ENCODE measurements at regions not wholly inside any gene's neighbourhood (a gene's known extent, or its start where the extent isn't known, plus 50 kb on each side); places are given as distances from the start of the nearest gene placed in this dataset.

- no peak overlapping the region for H3K9ac ChIP-seq (ENCODE audit: insufficient read depth in 1 of 2, low read depth in 2 of 2, low read length in 2 of 2)
- BruUV-seq (replicated peaks) = no TSS peak
- CTCF ChIA-PET (ENCODE audit: low intra/inter-chr PET ratio) = no interaction called here
- in situ Hi-C loops (cut with MboI) (loop anchor here (10.0 kb wide), 1 partner anchor 531 kb away; no protein-coding TSS in a partner anchor), intact Hi-C loops (cut with micrococcal nuclease) (loop anchor here (5.0 to 10.0 kb wide), 5 partner anchors 124 to 539 kb away; partner anchors contain the start of gene TMEM161B)
- no peak overlapping the region for H3K4me2 ChIP-seq (ENCODE audit: insufficient read depth, low read length)
- no peak overlapping the region for H2AFZ ChIP-seq (ENCODE audit: low read depth, low read length)
- DNase-seq (ENCODE audit: extremely low read depth in 1 of 4, low spot score in 3 of 4) (no peak), FAIRE-seq (no peak), ATAC-seq (no peak)
- no peaks in the 10 kb centered on the region for H3K9me1 ChIP-seq (ENCODE audit: control insufficient read depth, insufficient read depth, low read length)
- H3K4me1 ChIP-seq (replicated peaks in 1 of 2; ENCODE audit: control insufficient read depth in 2 of 2, insufficient read depth in 2 of 2, low read length in 2 of 2) = peaks cover 3 to 7% of the 10 kb centered on the region in 2 experiments; a peak in 4 of 5 replicates
- no peaks in the 10 kb centered on the region for H3K79me2 ChIP-seq (ENCODE audit: control insufficient read depth, insufficient read depth, low read length)
- TF ChIP-seq XRCC5 (IDR thresholded peaks at IDR 0.05; ENCODE audit: low read depth, low read length) = no peak
- TF ChIP-seq KLF1 (tag; IDR thresholded peaks at IDR 0.05) = no peak
- no peak for TF ChIP-seq ILK (tag; IDR thresholded peaks at IDR 0.05; ENCODE audit: borderline replicate concordance, low read depth)
- TF ChIP-seq NCOR1 (IDR thresholded peaks at IDR 0.05) = no peak
- TF ChIP-seq DEAF1 (CRISPR knock-in tag; IDR thresholded peaks at IDR 0.05) = no peak
- TF ChIP-seq NR2C2 (CRISPR knock-in tag; IDR thresholded peaks at IDR 0.05) = no peak
- TF ChIP-seq NR2C2 (tag; IDR thresholded peaks at IDR 0.05) = no peak
- no peak for TF ChIP-seq CEBPG (CRISPR knock-in tag; IDR thresholded peaks at IDR 0.05)
- TF ChIP-seq CEBPG (tag; conservative IDR thresholded peaks at IDR 0.05 in 1 of 2, IDR thresholded peaks at IDR 0.05 in 1 of 2) = no peak
- H3K4me3 ChIP-seq = no peak overlapping the region
- WGBS (ENCODE audit: insufficient coverage, low coverage, missing lambda C conversion rate) = 16% methylated on average over 10 of the region's 10 CpGs
- H4K20me1 ChIP-seq (replicated peaks; ENCODE audit: control insufficient read depth, insufficient read depth, low read length) = no peaks in the 10 kb centered on the region
- H3K27ac ChIP-seq (ENCODE audit: extremely low read depth, low read depth, low read length) = no peak overlapping the region
- no peaks in the 10 kb centered on the region for H3K9me3 ChIP-seq (replicated peaks; ENCODE audit: control insufficient read depth, insufficient read depth, low read depth, low read length)
- POLR2A ChIA-PET = no interaction called here
- no peaks in the 10 kb centered on the region for H3K36me3 ChIP-seq (ENCODE audit: control insufficient read depth, insufficient read depth, low read length)
- H3K27me3 ChIP-seq (ENCODE audit: control insufficient read depth in 2 of 2, insufficient read depth in 2 of 2, low read length in 2 of 2) = peaks cover 23 to 30% of the 10 kb centered on the region in 2 experiments; a peak in 4 of 5 replicates
Observed at GRCh38 chr5:88143693-88144218, 124.9 kb downstream of the TMEM161B start.

Measured in K562 (cell line).